Esophagus squamous epithelium (tissue), 5 donors: ENCODE measurements at regions not wholly inside any gene's neighbourhood (a gene's known extent, or its start where the extent isn't known, plus 50 kb on each side); places are given as distances from the start of the nearest gene placed in this dataset.

Experiments
- DNase-seq: peaks from one replicate; lab custom pipeline; 2025; lab: John Stamatoyannopoulos, UW
- H3K27ac ChIP-seq, 4 donors: fragments of 200-600 bp; sonication (generic); one replicate each; pipeline ENCODE4 v1.5.1; 2016 to 2019; ENCODE audit warnings: mild to moderate bottlenecking in 1 of 4
- H3K27me3 ChIP-seq, 4 donors: fragments of 200-600 bp; sonication (generic); 1 replicate in 3 of 4; 2 replicates in 1 of 4; pipeline versions ENCODE4 v1.5.1 to v1.6.0; 2017 to 2021; ENCODE audit warnings: antibody characterized with exemption in 1 of 4
- H3K36me3 ChIP-seq, 3 donors: fragments of 200-600 bp; sonication (generic); one replicate each; pipeline ENCODE4 v1.5.1; 2016 to 2019
- H3K4me1 ChIP-seq, 3 donors: fragments of 200-600 bp; sonication (generic); one replicate each; pipeline ENCODE4 v1.5.1; 2017 to 2019
- H3K4me3 ChIP-seq, 4 donors: fragments of 200-600 bp; sonication (generic); 1 replicate in 3 of 4; 2 replicates in 1 of 4; pipeline ENCODE4 v1.5.1; 2016 to 2019; ENCODE audit warnings: mild to moderate bottlenecking in 2 of 4, moderate library complexity in 1 of 4
- H3K9me3 ChIP-seq, 3 donors: fragments of 200-600 bp; sonication (generic); one replicate each; pipeline ENCODE4 v1.5.1; 2016 to 2019
- POLR2A ChIP-seq, 4 donors: fragments of 450-650 bp; IDR thresholded peaks; one replicate each; pipeline ENCODE4 v1.6.1; 2017; ENCODE audit warnings: antibody characterized with exemption in 4 of 4, mild to moderate bottlenecking in 4 of 4, moderate library complexity in 3 of 4
- WGBS, 2 donors: methylation state at CpG; one replicate each; pipeline ENCODE4 v1.1.5; 2018; 5-methylcytosine and 5-hydroxymethylcytosine counted together
- intact Hi-C: fragments of 100-400 bp; cut with DNase I; formaldehyde crosslinking; loops from one replicate; pipeline ENCODE4 v1.15.0; 2022
- TF ChIP-seq, protein P1 (sequence below), 6 experiments: fragments of 450-650 bp in 4 of 6; fragments of 200-600 bp in 2 of 6; sonication (generic) in 2 of 6; IDR thresholded peaks; one replicate each; pipeline ENCODE4 v1.5.1; 2016 to 2019; ENCODE audit warnings: antibody characterized with exemption in 6 of 6, mild to moderate bottlenecking in 4 of 6, moderate library complexity in 4 of 6
- donor health status: DM: yes; HTN: yes; CAD: no.

DNA sequence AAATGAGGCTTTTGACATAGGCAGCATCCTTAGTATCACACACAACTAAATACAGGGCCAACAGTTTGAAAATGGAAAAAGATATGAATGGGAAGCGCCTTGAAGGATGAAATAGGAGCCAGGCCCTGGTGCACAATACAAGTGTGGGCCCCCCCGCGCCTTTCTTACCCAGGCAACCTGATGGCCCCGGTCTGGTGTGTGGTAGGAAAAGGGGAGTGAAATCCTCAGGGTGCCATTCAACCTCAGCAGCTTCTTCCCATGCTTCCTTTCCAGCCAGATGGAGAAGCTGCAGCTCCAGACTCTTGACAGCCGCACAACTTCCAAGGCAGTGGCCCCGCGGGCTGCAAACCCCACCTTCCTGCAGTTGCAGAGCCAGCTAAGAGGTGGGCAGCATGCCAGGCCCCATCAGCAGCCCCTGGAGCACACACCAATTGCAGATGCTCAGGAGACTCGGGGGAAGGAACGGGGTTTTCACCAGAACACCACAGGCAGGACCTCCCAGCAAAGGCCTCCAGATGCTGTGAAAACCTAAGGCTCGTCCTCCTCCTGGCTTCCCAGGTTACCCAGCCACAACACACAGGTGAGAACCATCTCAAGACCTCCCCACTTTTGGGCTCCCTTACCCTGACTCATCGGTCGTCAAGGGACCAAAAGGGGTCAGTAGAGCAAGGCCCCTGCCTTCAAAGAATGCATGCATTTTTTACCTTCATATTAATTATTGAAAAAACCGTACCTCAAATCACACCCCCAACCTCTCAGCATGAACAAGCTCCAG lies 101.6 kb downstream of the CPN2 start:
- Histone ChIP-seq H3K4me3 (no peak overlapping the region), H3K36me3 (no peaks in the 10 kb centered on the region), H3K9me3 (no peaks in the 10 kb centered on the region), H3K27ac (no peak overlapping the region), H3K4me1 (peaks cover 0 to 23% (median 15%) of the 10 kb centered on the region in 3 donors), H3K27me3 (peaks cover 0 to 3% (median 0%) of the 10 kb centered on the region in 4 donors)
- TF ChIP-seq POLR2A (IDR thresholded peaks at IDR 0.05), result no peak
- TF ChIP-seq, protein P1, sequence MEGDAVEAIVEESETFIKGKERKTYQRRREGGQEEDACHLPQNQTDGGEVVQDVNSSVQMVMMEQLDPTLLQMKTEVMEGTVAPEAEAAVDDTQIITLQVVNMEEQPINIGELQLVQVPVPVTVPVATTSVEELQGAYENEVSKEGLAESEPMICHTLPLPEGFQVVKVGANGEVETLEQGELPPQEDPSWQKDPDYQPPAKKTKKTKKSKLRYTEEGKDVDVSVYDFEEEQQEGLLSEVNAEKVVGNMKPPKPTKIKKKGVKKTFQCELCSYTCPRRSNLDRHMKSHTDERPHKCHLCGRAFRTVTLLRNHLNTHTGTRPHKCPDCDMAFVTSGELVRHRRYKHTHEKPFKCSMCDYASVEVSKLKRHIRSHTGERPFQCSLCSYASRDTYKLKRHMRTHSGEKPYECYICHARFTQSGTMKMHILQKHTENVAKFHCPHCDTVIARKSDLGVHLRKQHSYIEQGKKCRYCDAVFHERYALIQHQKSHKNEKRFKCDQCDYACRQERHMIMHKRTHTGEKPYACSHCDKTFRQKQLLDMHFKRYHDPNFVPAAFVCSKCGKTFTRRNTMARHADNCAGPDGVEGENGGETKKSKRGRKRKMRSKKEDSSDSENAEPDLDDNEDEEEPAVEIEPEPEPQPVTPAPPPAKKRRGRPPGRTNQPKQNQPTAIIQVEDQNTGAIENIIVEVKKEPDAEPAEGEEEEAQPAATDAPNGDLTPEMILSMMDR (IDR thresholded peaks at IDR 0.05), result no peak
- WGBS, 2 donors, result 46 to 68% methylated on average over 10 to 12 of the region's 13 CpGs
- DNase-seq, result no peak
- intact Hi-C loops, result no loop called here

DNA sequence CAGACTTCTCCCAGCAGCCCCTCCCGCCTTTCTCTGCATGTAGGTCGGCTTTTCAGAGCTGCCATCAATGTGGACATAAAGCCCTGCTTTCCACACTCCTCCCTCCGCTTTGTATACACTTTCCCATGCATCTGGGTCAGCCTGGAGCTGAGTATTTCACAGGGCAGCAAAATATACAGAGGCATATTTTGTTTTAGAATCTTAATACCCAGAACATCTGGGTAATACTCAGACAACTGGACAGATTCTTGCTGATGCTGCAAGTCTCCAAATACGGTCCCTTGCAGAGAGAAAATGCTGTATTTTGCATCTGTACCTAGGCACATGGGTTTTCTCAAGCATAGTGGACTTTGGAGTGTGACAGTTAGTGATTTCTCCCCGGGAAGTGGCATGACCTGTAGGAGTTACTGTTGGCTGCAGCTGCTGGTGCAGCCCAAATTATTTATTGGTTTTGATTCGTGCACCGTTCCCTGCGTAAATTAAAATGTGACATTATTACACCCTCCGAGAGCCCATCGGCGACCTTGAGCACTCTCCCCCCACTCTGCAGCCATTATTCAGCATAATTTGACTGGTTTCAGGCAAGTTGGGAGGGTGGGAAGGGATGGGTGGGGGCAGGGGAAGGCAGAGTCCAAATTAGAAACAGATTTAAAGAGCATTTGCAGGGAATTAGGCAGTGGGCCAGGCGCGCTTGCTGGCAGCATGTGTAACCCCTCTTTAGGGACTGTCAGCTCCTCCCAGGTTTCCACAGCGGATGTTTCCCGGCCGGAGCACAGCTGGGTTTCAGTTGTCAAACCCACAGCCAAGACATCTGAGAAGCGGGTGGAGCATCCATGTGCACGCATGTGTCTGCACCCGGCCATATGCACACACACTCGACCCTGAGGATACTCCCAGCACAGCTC lies 100.8 kb downstream of the CPN2 start:
- Histone ChIP-seq H3K9me3 (no peaks in the 10 kb centered on the region), H3K4me3 (peak overlapping the region in 1 of 4 donors; percentile 34), H3K4me1 (peaks cover 0 to 23% (median 15%) of the 10 kb centered on the region in 3 donors), H3K36me3 (no peaks in the 10 kb centered on the region), H3K27me3 (peaks cover 0 to 3% (median 0%) of the 10 kb centered on the region in 4 donors), H3K27ac (no peak overlapping the region)
- DNase-seq, result no peak
- TF ChIP-seq, protein P1 (IDR thresholded peaks at IDR 0.05), result no peak
- TF ChIP-seq POLR2A (IDR thresholded peaks at IDR 0.05), result no peak
- WGBS, 2 donors, result 52 to 67% methylated on average over 12 to 20 of the region's 20 CpGs
- intact Hi-C loops, result no loop called here

DNA sequence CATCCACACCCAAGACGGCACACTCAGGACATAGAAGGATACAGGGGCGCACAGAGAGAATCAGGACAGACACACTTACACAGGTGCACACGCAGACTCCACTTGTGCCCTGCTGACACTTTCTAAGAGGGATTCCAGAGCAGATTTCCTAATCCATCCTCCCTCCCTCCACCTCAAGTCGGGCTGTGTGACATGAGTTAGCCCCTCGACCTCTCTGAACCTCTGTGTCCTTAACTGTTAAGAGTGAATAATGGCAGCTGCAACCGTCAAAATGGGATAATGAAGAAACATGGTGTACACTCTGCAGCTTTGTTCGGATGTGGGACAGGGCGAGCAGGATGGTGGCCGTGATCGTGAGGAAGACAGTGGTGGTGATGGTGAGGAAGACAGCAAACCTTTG lies 100.1 kb downstream of the CPN2 start:
- WGBS, 2 donors, result 73 to 79% methylated on average over 7 to 10 of the region's 10 CpGs
- TF ChIP-seq, protein P1 (IDR thresholded peaks at IDR 0.05), result no peak
- Histone ChIP-seq H3K9me3 (no peaks in the 10 kb centered on the region), H3K27ac (no peak overlapping the region), H3K4me1 (peaks cover 0 to 23% (median 15%) of the 10 kb centered on the region in 3 donors), H3K27me3 (peaks cover 0 to 3% (median 0%) of the 10 kb centered on the region in 4 donors), H3K36me3 (no peaks in the 10 kb centered on the region), H3K4me3 (no peak overlapping the region)
- no peak for DNase-seq
- intact Hi-C loops, result no loop called here

DNA sequence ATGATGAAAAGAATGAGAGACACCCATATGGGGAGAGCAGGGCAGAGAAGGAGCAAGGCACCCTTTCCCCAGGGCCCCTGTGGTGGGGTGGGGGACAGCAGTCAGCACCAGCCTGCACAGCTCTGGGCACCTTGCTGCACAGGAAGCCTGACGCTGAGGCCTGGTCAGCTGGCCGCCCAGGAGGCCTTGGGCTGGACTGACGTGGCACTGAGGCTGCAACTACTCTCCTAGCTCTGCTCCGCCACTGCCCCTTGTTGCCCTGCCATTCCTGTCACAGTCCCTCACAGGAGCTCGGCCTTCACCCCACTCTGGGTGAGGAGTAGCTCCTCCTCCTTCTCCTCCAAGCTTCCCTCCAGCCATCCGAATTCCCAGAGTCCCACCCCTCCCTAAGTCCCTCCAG lies 99.7 kb downstream of the CPN2 start:
- Histone ChIP-seq H3K4me3 (no peak overlapping the region), H3K9me3 (no peaks in the 10 kb centered on the region), H3K4me1 (peaks cover 0 to 23% (median 15%) of the 10 kb centered on the region in 3 donors), H3K27ac (no peak overlapping the region), H3K27me3 (no peaks in the 10 kb centered on the region), H3K36me3 (no peaks in the 10 kb centered on the region)
- intact Hi-C loops, result no loop called here
- no peak for DNase-seq
- TF ChIP-seq, protein P1 (IDR thresholded peaks at IDR 0.05), result no peak
- TF ChIP-seq POLR2A (IDR thresholded peaks at IDR 0.05), result no peak
- 80 to 93% methylated on average over 2 to 6 of the region's 6 CpGs for WGBS, 2 donors
